IMR-90 (cell line): ENCODE measurements at regions not wholly inside any gene's neighbourhood (a gene's known extent, or its start where the extent isn't known, plus 50 kb on each side); places are given as distances from the start of the nearest gene placed in this dataset.

Experiments
- ATAC-seq: fragments of 200-7000 bp; cut with Tn5 transposase; 2 replicates; pipeline ENCODE4 v1.9.1; 2020; ENCODE audit warnings: low read depth, mild to moderate bottlenecking, moderate library complexity
- BruUV-seq: library from RNA; stranded (reverse); fragments of 400-500 nt; replicated peaks from 2 replicates; lab custom pipeline; 2021; lab: Mats Ljungman, UMichigan
- CTCF ChIA-PET: fragments of 300-600 bp; formaldehyde crosslinking; extraction: SDS; loops from one replicate; lab custom pipeline; 2021; ENCODE audit warnings: antibody characterized with exemption; lab: Yijun Ruan, JAX
- POLR2A ChIA-PET: fragments of 300-600 bp; sonication (Branson Sonifier 250); formaldehyde crosslinking; loops from one replicate; lab custom pipeline; 2022; ENCODE audit warnings: antibody characterized with exemption; ENCODE audit not compliant: unreplicated experiment; lab: Charles Lee
- DNase-seq: peaks from one replicate; pipeline ENCODE4 v3.0.0; 2013
- H2AFZ ChIP-seq: replicated peaks from 2 replicates; pipeline ENCODE3; 2013; ENCODE audit warnings: low read length, mild to moderate bottlenecking; ENCODE audit not compliant: poor library complexity
- H2AK5ac ChIP-seq: 2 replicates; pipeline ENCODE4 v1.6.1; 2013; ENCODE audit warnings: low read depth, low read length, inconsistent platforms
- H2AK9ac ChIP-seq: replicated peaks from 2 replicates; pipeline ENCODE3; 2013; ENCODE audit warnings: mild to moderate bottlenecking, low read depth, low read length, moderate library complexity; ENCODE audit not compliant: poor library complexity
- H2BK120ac ChIP-seq: 2 replicates; pipeline ENCODE4 v1.6.1; 2013; ENCODE audit warnings: low read depth, low read length, inconsistent platforms
- H2BK15ac ChIP-seq: 3 replicates; pipeline ENCODE4 v1.6.1; 2013; ENCODE audit warnings: low read depth, low read length, inconsistent platforms
- H2BK20ac ChIP-seq: 2 replicates; pipeline ENCODE4 v1.6.1; 2013; ENCODE audit warnings: low read depth, mild to moderate bottlenecking, inconsistent platforms, low read length, moderate library complexity
- H2BK5ac ChIP-seq: 2 replicates; pipeline ENCODE4 v1.6.1; 2013; ENCODE audit warnings: mild to moderate bottlenecking, low read depth, low read length, inconsistent platforms; ENCODE audit not compliant: poor library complexity, severe bottlenecking
- H3K14ac ChIP-seq: replicated peaks from 2 replicates; pipeline ENCODE4 v1.6.1; 2013; ENCODE audit warnings: low read depth, low read length, inconsistent platforms
- H3K18ac ChIP-seq: 2 replicates; pipeline ENCODE4 v1.6.1; 2013; ENCODE audit warnings: low read depth, low read length, control low read depth
- H3K23ac ChIP-seq: 2 replicates; pipeline ENCODE4 v1.6.1; 2013; ENCODE audit warnings: low read depth, low read length, inconsistent platforms
- H3K27ac ChIP-seq: 2 replicates; pipeline ENCODE4 v1.5.1; 2013; ENCODE audit warnings: mild to moderate bottlenecking, control low read depth, low read length; ENCODE audit not compliant: insufficient read depth
- H3K27me3 ChIP-seq: 2 replicates; pipeline ENCODE4 v1.6.1; 2013; ENCODE audit warnings: low read length; ENCODE audit not compliant: control insufficient read depth, insufficient read depth
- H3K36me3 ChIP-seq: 2 replicates; pipeline ENCODE4 v1.6.1; 2013; ENCODE audit warnings: low read length, mixed read lengths; ENCODE audit not compliant: control insufficient read depth, insufficient read depth
- H3K4ac ChIP-seq: 2 replicates; pipeline ENCODE4 v1.6.1; 2013; ENCODE audit warnings: low read depth, low read length, inconsistent platforms
- H3K4me1 ChIP-seq: 2 replicates; pipeline ENCODE4 v1.6.1; 2013; ENCODE audit warnings: low read length, mixed read lengths; ENCODE audit not compliant: control insufficient read depth, insufficient read depth
- H3K4me2 ChIP-seq: 2 replicates; pipeline ENCODE4 v1.6.1; 2013; ENCODE audit warnings: low read depth, mild to moderate bottlenecking, control low read depth, low read length, moderate library complexity
- H3K4me3 ChIP-seq: 2 replicates; pipeline ENCODE4 v1.5.1; 2013; ENCODE audit warnings: low read depth, mild to moderate bottlenecking, control low read depth, low read length, moderate library complexity; ENCODE audit not compliant: insufficient read depth
- H3K56ac ChIP-seq: 2 replicates; pipeline ENCODE4 v1.6.1; 2013; ENCODE audit warnings: low read length, inconsistent platforms; ENCODE audit not compliant: insufficient read depth; ENCODE audit errors: extremely low read depth
- H3K79me1 ChIP-seq, 2 experiments: 2 replicates each; pipeline ENCODE4 v1.6.1; 2013; ENCODE audit warnings: low read length in 2 of 2, inconsistent platforms in 1 of 2, low read depth in 1 of 2
- H3K9ac ChIP-seq: 2 replicates; pipeline ENCODE4 v1.6.1; 2013; ENCODE audit warnings: low read depth, low read length, control low read depth
- H3K9me1 ChIP-seq: 2 replicates; pipeline ENCODE4 v1.6.1; 2013; ENCODE audit warnings: low read length, inconsistent platforms; ENCODE audit not compliant: insufficient read depth
- H3K9me3 ChIP-seq: 2 replicates; pipeline ENCODE4 v1.6.1; 2013; ENCODE audit warnings: low read length; ENCODE audit not compliant: control insufficient read depth, insufficient read depth
- H4K20me1 ChIP-seq: 2 replicates; pipeline ENCODE4 v1.6.1; 2013; ENCODE audit warnings: low read length, inconsistent platforms; ENCODE audit not compliant: insufficient read depth
- H4K5ac ChIP-seq: 2 replicates; pipeline ENCODE4 v1.6.1; 2013; ENCODE audit warnings: mild to moderate bottlenecking, low read depth, low read length, control low read depth
- H4K8ac ChIP-seq, 2 experiments: 2 replicates each; pipeline ENCODE4 v1.6.1; 2013; ENCODE audit warnings: low read depth in 2 of 2, low read length in 2 of 2, control low read depth in 1 of 2, inconsistent platforms in 1 of 2
- H4K91ac ChIP-seq: 2 replicates; pipeline ENCODE4 v1.6.1; 2013; ENCODE audit warnings: low read depth, low read length, inconsistent platforms; ENCODE audit not compliant: insufficient read depth
- CEBPB ChIP-seq: IDR thresholded peaks from 2 replicates; pipeline ENCODE4 v1.6.1; 2012; ENCODE audit warnings: low read depth, low read length, improper control_type of control experiment
- FOS ChIP-seq: fragments of 150-350 bp; IDR thresholded peaks from 2 replicates; pipeline ENCODE4 v1.6.1; 2016; ENCODE audit warnings: low read depth, low read length
- MAZ ChIP-seq: IDR thresholded peaks from 2 replicates; pipeline ENCODE4 v1.6.1; 2012; ENCODE audit warnings: low read depth, mild to moderate bottlenecking, low read length, improper control_type of control experiment, moderate library complexity, borderline replicate concordance
- MXI1 ChIP-seq: IDR thresholded peaks from 2 replicates; pipeline ENCODE4 v1.6.1; 2012; ENCODE audit warnings: low read depth, mild to moderate bottlenecking, low read length, moderate library complexity, borderline replicate concordance
- NFE2L2 ChIP-seq: fragments of 150-350 bp; IDR thresholded peaks from 2 replicates; pipeline ENCODE4 v1.6.1; 2016; ENCODE audit warnings: low read depth, mild to moderate bottlenecking, low read length
- RAD21 ChIP-seq: IDR thresholded peaks from 2 replicates; pipeline ENCODE4 v1.6.1; 2012; ENCODE audit warnings: low read length, improper control_type of control experiment
- RFX5 ChIP-seq: IDR thresholded peaks from 2 replicates; pipeline ENCODE4 v1.8.0; 2012; ENCODE audit warnings: low read depth, mild to moderate bottlenecking, low read length, moderate library complexity
- SMC3 ChIP-seq: fragments of 150-350 bp; IDR thresholded peaks from 2 replicates; pipeline ENCODE4 v1.6.1; 2016; ENCODE audit warnings: low read depth, mild to moderate bottlenecking, antibody characterized with exemption, low read length, moderate library complexity
- WGBS, 2 experiments: methylation state at CpG; one replicate each; pipeline versions ENCODE4 v1.1.5 to v1.1.7; 2013; ENCODE audit warnings: missing lambda C conversion rate in 2 of 2; ENCODE audit not compliant: insufficient read length in 1 of 2; ENCODE audit errors: extremely low coverage in 2 of 2; 5-methylcytosine and 5-hydroxymethylcytosine counted together
- dilution Hi-C: fragments of 300-500 bp; cut with HindIII; formaldehyde crosslinking; loops from one replicate; pipeline ENCODE4 v1.14.3; 2018; ENCODE audit warnings: low sequenced_read_pairs; ENCODE audit not compliant: unreplicated experiment
- in situ Hi-C: fragments of 300-500 bp; cut with MboI; formaldehyde crosslinking; loops from 3 replicates; pipeline ENCODE4 v1.14.3; 2019; ENCODE audit warnings: low sequenced_read_pairs, inconsistent platforms, mixed read lengths
- intact Hi-C: fragments of 100-400 bp; cut with micrococcal nuclease; formaldehyde crosslinking; loops from 2 replicates; pipeline ENCODE4 v1.10.0; 2022
- TF ChIP-seq, protein P1 (sequence below): conservative IDR thresholded peaks from 2 replicates; pipeline ENCODE4 v1.5.1; 2012; ENCODE audit warnings: mild to moderate bottlenecking, low read depth, low read length, improper control_type of control experiment
- TF ChIP-seq, protein P2 (sequence below): fragments of 150-350 bp; IDR thresholded peaks from 2 replicates; pipeline ENCODE4 v1.6.1; 2017; ENCODE audit warnings: mild to moderate bottlenecking, antibody characterized with exemption, low read length, low read depth

DNA sequence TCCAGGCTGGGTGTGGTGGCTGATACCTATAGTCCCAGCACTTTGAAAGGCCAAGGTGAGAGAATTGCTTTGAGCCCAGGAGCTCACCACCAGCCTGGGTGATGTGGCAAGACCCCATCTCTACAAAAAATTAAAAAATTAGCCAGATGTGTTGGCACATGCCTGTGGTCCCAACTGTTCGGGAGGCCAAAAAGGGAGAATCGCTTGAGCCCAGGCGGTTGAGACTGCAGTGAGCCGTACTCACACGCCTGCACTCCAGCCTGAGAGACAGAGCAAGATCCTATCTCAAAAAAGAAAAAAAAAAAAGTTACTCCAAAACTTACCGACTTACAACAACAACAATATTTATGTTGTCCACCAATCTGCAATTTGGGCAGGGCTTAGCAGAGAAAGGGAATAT lies 178.0 kb upstream of the FN1 start:
- dilution Hi-C loops (no loop called here), in situ Hi-C loops (no loop called here), intact Hi-C loops (no loop called here)
- H3K14ac ChIP-seq = peak overlapping the region; percentile 39
- no peak overlapping the region for H3K56ac ChIP-seq
- peak overlapping the region; percentile 96; the same call in 2 of the 3 replicates for H2BK15ac ChIP-seq
- TF ChIP-seq MXI1 (no peak), RAD21 (no peak), CEBPB (no peak), NFE2L2 (no peak), MAZ (no peak), SMC3 (no peak), FOS (no peak), RFX5 (no peak)
- TF ChIP-seq, protein P1, sequence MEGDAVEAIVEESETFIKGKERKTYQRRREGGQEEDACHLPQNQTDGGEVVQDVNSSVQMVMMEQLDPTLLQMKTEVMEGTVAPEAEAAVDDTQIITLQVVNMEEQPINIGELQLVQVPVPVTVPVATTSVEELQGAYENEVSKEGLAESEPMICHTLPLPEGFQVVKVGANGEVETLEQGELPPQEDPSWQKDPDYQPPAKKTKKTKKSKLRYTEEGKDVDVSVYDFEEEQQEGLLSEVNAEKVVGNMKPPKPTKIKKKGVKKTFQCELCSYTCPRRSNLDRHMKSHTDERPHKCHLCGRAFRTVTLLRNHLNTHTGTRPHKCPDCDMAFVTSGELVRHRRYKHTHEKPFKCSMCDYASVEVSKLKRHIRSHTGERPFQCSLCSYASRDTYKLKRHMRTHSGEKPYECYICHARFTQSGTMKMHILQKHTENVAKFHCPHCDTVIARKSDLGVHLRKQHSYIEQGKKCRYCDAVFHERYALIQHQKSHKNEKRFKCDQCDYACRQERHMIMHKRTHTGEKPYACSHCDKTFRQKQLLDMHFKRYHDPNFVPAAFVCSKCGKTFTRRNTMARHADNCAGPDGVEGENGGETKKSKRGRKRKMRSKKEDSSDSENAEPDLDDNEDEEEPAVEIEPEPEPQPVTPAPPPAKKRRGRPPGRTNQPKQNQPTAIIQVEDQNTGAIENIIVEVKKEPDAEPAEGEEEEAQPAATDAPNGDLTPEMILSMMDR = no peak
- TF ChIP-seq, protein P2, sequence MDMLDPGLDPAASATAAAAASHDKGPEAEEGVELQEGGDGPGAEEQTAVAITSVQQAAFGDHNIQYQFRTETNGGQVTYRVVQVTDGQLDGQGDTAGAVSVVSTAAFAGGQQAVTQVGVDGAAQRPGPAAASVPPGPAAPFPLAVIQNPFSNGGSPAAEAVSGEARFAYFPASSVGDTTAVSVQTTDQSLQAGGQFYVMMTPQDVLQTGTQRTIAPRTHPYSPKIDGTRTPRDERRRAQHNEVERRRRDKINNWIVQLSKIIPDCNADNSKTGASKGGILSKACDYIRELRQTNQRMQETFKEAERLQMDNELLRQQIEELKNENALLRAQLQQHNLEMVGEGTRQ = no peak
- peak overlapping the region; percentile 23 for H4K5ac ChIP-seq
- CTCF ChIA-PET = interaction anchor here (0.6 kb wide), 1 partner anchor 168 kb away, joined by 4 read pairs; no protein-coding TSS in a partner anchor
- peak overlapping the region; percentile 77 for H2BK5ac ChIP-seq
- H4K91ac ChIP-seq = peak overlapping the region; percentile 85
- H3K4me2 ChIP-seq = no peak overlapping the region
- peaks cover 12% of the 10 kb centered on the region for H3K4me1 ChIP-seq
- H2AFZ ChIP-seq = peak overlapping the region; percentile 79
- H3K36me3 ChIP-seq = no peaks in the 10 kb centered on the region
- H3K79me1 ChIP-seq = no peaks in the 10 kb centered on the region
- POLR2A ChIA-PET = no interaction called here
- H3K18ac ChIP-seq = peak overlapping the region; percentile 68
- peak overlapping the region; percentile 76 to 77; a peak in 3 of 4 replicates for H4K8ac ChIP-seq
- peak overlapping the region; percentile 36 for H2AK5ac ChIP-seq
- no TSS peak for BruUV-seq
- H3K4me3 ChIP-seq = no peak overlapping the region
- no peak for ATAC-seq
- H3K27me3 ChIP-seq = no peaks in the 10 kb centered on the region
- H2BK120ac ChIP-seq = peak overlapping the region; percentile 95
- H2BK20ac ChIP-seq = peak overlapping the region; percentile 62
- H3K9ac ChIP-seq = no peak overlapping the region
- H3K23ac ChIP-seq = peak overlapping the region; percentile 94
- no peaks in the 10 kb centered on the region for H3K9me3 ChIP-seq
- no CpG with 5 or more reads among the region's 6 CpGs for WGBS, 2 experiments
- no peaks in the 10 kb centered on the region for H4K20me1 ChIP-seq
- H3K9me1 ChIP-seq = peaks cover 4% of the 10 kb centered on the region
- peak overlapping the region; percentile 82 for H3K4ac ChIP-seq
- peak overlapping the region; percentile 91 for H3K27ac ChIP-seq
- H2AK9ac ChIP-seq = no peak overlapping the region
- no peak for DNase-seq
